Ovary (tissue), 3 donors: ENCODE measurements at regions not wholly inside any gene's neighbourhood (a gene's known extent, or its start where the extent isn't known, plus 50 kb on each side); places are given as distances from the start of the nearest gene placed in this dataset.

Experiments used
- CTCF ChIP-seq, 3 donors: fragments of 450-650 bp in 2 of 3; fragments of 200-600 bp in 1 of 3; IDR thresholded peaks; one replicate each; pipeline versions ENCODE4 v1.5.1 to v1.8.0; 2016 to 2022; ENCODE audit warnings: antibody characterized with exemption in 3 of 3, mild to moderate bottlenecking in 1 of 3
- EP300 ChIP-seq: sonication (generic); formaldehyde crosslinking; IDR thresholded peaks from one replicate; pipeline ENCODE4 v1.6.1; 2017; ENCODE audit warnings: antibody characterized with exemption
- POLR2A ChIP-seq: fragments of 450-650 bp; IDR thresholded peaks from one replicate; pipeline ENCODE4 v1.6.1; 2017; ENCODE audit warnings: antibody characterized with exemption, mild to moderate bottlenecking, moderate library complexity
- donor health status: DM: no; HTN: no; CAD: no.

- TF ChIP-seq POLR2A (no peak), CTCF (IDR thresholded peaks at IDR 0.05) (no peak), EP300 (no peak)
Measured at GRCh38 chr6:74745670-74746069, 460.2 kb downstream of the COL12A1 start.
